Cardiac muscle cell (in vitro differentiated cells and primary cell): ENCODE measurements at regions not wholly inside any gene's neighbourhood (a gene's known extent, or its start where the extent isn't known, plus 50 kb on each side); places are given as distances from the start of the nearest gene placed in this dataset.

Experiments
- DNase-seq, 2 donors: peaks; one replicate each; pipeline versions ENCODE4 v3.0.0 to v3.0.0-alpha.2; 2010 to 2017; ENCODE audit warnings: low read depth in 1 of 2, low spot score in 1 of 2
- H3K27ac ChIP-seq: fragments of 200-600 bp; sonication (generic); 2 replicates; pipeline ENCODE4 v1.5.1; 2016
- H3K27me3 ChIP-seq: fragments of 200-600 bp; sonication (generic); 2 replicates; pipeline ENCODE4 v1.6.0; 2016; ENCODE audit warnings: control low read depth
- H3K36me3 ChIP-seq: fragments of 200-600 bp; sonication (generic); 2 replicates; pipeline ENCODE4 v1.5.1; 2016; ENCODE audit warnings: control low read depth
- H3K4me1 ChIP-seq: fragments of 200-600 bp; sonication (generic); 2 replicates; pipeline ENCODE4 v1.8.1; 2017; ENCODE audit warnings: low read depth, mild to moderate bottlenecking, mixed run types
- H3K4me3 ChIP-seq: fragments of 200-600 bp; sonication (generic); 2 replicates; pipeline ENCODE4 v1.5.1; 2016; ENCODE audit warnings: mild to moderate bottlenecking
- H3K9me3 ChIP-seq: fragments of 200-600 bp; sonication (generic); 2 replicates; pipeline ENCODE4 v1.5.1; 2017; ENCODE audit warnings: low read depth, mild to moderate bottlenecking, control low read depth
- TF ChIP-seq, protein P1 (sequence below): IDR thresholded peaks from 2 replicates; pipeline ENCODE4 v1.5.1; 2012; ENCODE audit warnings: low read depth, mild to moderate bottlenecking, low read length

DNA sequence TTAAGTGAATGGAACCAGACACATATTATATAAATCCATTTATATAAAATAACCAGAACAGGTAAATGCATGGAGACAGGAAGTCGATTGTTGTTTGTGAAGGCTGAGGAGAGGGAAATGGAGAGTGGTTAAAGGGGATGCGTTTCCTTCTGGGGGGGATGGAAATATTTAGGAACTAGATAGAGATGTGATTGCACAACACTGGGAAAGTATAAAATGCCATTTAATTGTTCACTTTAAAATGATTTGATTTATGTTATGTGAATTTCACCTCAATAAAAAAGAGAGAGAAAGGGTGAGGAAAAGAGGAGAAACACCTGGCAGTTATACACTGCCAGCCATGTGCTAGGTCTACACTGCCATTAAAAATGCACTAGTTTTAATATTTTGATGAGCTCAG lies 312.6 kb downstream of the CD83 start:
- Histone ChIP-seq H3K27me3 (no peaks in the 10 kb centered on the region), H3K4me1 (peaks cover 10% of the 10 kb centered on the region), H3K9me3 (no peaks in the 10 kb centered on the region), H3K27ac (no peak overlapping the region), H3K36me3 (no peaks in the 10 kb centered on the region), H3K4me3 (no peak overlapping the region)
- no peak for DNase-seq
- TF ChIP-seq, protein P1, sequence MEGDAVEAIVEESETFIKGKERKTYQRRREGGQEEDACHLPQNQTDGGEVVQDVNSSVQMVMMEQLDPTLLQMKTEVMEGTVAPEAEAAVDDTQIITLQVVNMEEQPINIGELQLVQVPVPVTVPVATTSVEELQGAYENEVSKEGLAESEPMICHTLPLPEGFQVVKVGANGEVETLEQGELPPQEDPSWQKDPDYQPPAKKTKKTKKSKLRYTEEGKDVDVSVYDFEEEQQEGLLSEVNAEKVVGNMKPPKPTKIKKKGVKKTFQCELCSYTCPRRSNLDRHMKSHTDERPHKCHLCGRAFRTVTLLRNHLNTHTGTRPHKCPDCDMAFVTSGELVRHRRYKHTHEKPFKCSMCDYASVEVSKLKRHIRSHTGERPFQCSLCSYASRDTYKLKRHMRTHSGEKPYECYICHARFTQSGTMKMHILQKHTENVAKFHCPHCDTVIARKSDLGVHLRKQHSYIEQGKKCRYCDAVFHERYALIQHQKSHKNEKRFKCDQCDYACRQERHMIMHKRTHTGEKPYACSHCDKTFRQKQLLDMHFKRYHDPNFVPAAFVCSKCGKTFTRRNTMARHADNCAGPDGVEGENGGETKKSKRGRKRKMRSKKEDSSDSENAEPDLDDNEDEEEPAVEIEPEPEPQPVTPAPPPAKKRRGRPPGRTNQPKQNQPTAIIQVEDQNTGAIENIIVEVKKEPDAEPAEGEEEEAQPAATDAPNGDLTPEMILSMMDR, result no peak

DNA sequence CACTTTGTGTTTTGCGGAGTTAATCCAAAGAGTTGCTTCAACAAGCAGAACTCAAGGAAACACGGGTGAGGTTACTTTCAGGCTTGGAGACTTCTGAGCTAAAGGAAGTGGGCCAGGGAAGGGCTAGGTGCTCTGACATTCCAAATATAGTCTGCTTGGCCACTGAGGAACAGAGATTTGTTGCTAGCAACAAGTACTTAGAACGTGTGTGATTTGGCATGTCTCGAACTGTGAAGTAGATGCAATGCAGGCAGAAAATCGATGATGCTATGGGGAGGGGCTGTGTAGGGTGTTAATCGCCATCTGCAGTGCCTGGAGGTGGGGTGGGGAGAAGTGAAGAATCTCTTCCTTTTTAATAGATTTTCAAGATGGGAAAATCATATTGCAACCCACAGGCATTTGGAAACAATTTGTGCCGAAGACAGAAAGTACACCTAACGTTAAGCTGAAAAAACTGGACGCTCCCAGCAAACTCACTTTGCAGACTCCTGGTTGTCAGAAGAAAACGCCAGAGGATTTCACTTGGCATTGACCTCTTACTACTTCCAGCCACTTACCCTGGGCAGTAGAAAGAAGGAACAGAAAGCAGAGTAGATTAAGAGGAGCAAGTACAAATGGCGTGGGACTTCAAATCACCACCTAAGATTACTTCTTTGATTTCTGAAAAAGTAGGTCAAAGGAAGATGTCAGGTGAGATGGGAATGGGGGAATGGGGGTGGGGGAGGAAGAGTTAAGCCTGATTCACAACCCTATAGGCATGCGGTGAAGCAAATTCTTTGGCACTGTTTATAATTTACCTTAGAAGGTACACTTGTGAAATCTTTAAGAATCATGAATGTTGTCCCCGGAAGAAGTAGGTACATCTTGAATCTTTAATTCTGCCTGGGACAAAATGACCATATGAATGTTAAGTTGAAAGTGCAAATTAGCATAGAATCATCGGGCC lies 314.1 kb downstream of the CD83 start:
- H3K9me3 ChIP-seq, result no peaks in the 10 kb centered on the region
- peak in 1 of 2 donors; percentile 47 for DNase-seq
- TF ChIP-seq, protein P1, result no peak

DNA sequence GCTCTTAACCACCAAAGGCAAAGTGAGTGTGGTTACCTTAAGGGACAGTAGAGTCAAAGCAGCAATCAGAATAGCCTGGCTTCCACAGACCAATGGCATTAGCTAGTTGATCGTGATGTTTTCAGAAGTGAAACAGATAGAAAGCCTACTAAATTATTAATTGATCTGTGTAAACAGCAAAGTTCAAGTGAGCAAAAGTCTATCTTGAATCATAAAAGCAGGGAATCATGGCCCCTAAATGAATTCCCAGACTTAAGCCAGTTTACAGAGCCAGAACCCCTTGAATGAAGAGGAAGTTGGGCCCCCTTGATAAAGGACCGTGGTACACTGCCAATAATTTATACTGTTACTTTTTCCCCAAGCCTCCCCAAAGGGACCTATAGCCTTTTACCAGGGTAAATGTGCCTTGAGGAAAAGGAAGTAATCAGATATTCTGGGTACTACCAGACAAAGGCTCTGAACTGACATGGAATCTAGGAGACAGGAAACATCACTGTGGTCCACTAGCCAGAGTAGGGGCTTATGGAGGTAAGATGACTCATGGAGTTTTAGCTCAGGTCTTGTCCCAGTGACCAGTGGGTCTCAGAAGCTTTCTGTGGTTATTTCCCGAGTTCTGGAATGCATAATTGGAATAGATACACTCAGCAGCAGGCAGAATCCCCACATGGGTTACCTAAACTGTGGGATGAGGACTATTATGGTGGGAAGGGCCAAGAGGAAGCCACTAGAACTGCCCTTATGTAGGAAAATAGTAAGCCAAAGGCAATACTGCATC lies 317.5 kb downstream of the CD83 start:
- Histone ChIP-seq H3K27me3 (no peaks in the 10 kb centered on the region), H3K36me3 (no peaks in the 10 kb centered on the region), H3K9me3 (no peaks in the 10 kb centered on the region), H3K4me1 (peaks cover 10% of the 10 kb centered on the region), H3K4me3 (no peak overlapping the region), H3K27ac (no peak overlapping the region)
- TF ChIP-seq, protein P1, result no peak
- DNase-seq, result no peak

More for the DNA sequence above, 314.1 kb downstream of the CD83 start:
- peaks cover 10% of the 10 kb centered on the region for H3K4me1 ChIP-seq
- H3K27ac ChIP-seq, result peak overlapping the region; percentile 38
- H3K36me3 ChIP-seq, result no peaks in the 10 kb centered on the region
- H3K4me3 ChIP-seq, result no peak overlapping the region
- H3K27me3 ChIP-seq, result no peaks in the 10 kb centered on the region

DNA sequence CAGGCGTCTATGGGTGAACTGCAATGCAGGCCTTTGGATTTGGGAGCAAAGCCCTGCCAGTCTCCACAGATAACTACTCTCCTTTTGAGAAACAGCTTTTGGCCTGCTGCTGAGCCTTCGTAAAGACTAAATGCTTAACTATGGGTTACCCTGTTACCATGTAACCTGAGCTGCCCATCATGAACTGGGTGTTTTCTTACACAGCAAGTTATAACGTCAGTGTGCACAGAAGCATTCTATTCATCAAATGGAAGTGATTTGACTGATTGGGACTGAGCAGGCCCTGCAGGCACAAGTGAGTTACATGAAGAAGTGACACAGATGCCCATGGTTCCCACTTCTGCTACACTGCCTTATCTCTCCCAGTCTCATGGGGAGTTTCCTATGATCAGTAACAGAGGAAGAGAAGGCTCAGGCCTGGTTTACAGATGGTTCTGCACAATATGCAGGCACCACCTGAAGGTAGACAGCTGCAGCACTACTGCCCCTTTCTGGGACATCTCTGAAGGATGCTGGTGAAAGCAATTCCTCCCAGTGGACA lies 319.1 kb downstream of the CD83 start:
- Histone ChIP-seq H3K36me3 (no peaks in the 10 kb centered on the region), H3K9me3 (no peaks in the 10 kb centered on the region), H3K4me1 (peaks cover 13% of the 10 kb centered on the region), H3K27ac (no peak overlapping the region), H3K27me3 (no peaks in the 10 kb centered on the region), H3K4me3 (no peak overlapping the region)
- TF ChIP-seq, protein P1, result no peak
- DNase-seq, result no peak

DNA sequence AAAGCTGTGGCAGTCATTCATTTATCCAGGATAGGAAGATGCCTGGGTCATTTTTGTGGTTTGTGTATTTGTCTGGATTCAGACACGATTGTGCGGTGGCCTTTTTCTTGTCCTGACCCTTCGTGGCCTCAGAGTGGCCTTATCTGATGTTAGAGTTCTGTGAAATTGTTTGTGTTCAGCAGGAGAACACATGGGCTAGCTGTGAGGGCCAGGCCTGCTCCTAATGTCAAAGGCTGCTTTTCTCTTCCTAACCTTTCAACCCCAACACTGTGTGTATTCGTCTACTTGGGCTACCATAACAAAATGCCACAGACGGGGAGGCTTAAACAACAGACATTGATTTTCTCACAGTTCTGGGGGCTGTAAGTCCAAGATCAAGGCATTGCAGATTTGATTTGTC lies 321.8 kb downstream of the CD83 start:
- DNase-seq, result no peak
- no peak overlapping the region for H3K27ac ChIP-seq
- H3K27me3 ChIP-seq, result no peaks in the 10 kb centered on the region
- TF ChIP-seq, protein P1, result no peak
- H3K4me1 ChIP-seq, result peaks cover 10% of the 10 kb centered on the region
- H3K36me3 ChIP-seq, result no peaks in the 10 kb centered on the region
- H3K4me3 ChIP-seq, result no peak overlapping the region
- H3K9me3 ChIP-seq, result no peaks in the 10 kb centered on the region
